BE2C (cell line): ENCODE measurements at regions not wholly inside any gene's neighbourhood (a gene's known extent, or its start where the extent isn't known, plus 50 kb on each side); places are given as distances from the start of the nearest gene placed in this dataset.

ENCODE experiments used
- DNase-seq: peaks from one replicate; pipeline ENCODE4 v3.0.0-alpha.2; 2020
- H3K27me3 ChIP-seq: fragments of 250-450 bp; sonication (Bioruptor Pico); 2 replicates; pipeline ENCODE4 v1.5.1; 2020; ENCODE audit warnings: mild to moderate bottlenecking
- H3K36me3 ChIP-seq: fragments of 250-450 bp; sonication (Bioruptor Pico); 2 replicates; pipeline ENCODE4 v1.5.1; 2020; ENCODE audit warnings: mild to moderate bottlenecking
- H3K4me1 ChIP-seq: fragments of 250-450 bp; sonication (Bioruptor Pico); 2 replicates; pipeline ENCODE4 v1.5.1; 2020
- H3K4me3 ChIP-seq: 2 replicates; pipeline ENCODE4 v1.5.1; 2011; ENCODE audit warnings: low read depth, low read length
- H3K9me3 ChIP-seq: fragments of 250-450 bp; sonication (Bioruptor Pico); 2 replicates; pipeline ENCODE4 v1.5.1; 2020
- TF ChIP-seq, protein P1 (sequence below): IDR thresholded peaks from 2 replicates; pipeline ENCODE4 v1.5.1; 2012; ENCODE audit warnings: mild to moderate bottlenecking, low read depth, low read length

DNA sequence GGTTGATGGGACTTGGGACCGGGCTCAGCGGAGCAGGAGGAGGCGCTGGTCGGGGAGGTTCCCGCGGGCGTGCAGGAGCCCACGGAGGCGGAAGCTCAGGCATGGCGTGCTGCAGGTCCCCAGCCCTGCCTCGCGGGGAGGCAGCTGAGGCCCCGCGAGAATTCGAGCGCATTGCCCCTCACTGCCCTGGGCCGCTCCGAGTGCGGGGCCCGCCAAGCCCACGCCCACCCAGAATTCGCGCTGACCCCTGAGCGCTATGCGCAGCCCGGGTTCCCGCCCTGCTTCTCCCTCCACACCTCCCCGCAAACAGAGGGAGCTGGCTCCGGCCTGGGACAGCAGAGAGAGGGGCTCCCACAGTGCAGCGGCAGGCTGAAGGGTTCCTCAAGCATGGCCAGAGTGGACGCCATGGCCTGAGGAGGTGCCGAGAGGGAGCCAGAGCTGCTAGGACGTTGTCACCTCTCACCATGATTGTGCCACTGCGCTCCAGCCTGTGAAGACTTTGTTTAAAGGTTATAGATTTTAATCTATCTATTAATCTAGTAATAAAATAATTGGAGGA is 357.2 kb upstream of the RGPD4 start:
- Histone ChIP-seq H3K9me3 (no peaks in the 10 kb centered on the region), H3K36me3 (no peaks in the 10 kb centered on the region), H3K27me3 (no peaks in the 10 kb centered on the region), H3K4me1 (no peaks in the 10 kb centered on the region), H3K4me3 (no peak overlapping the region)
- DNase-seq, result no peak
- TF ChIP-seq, protein P1, sequence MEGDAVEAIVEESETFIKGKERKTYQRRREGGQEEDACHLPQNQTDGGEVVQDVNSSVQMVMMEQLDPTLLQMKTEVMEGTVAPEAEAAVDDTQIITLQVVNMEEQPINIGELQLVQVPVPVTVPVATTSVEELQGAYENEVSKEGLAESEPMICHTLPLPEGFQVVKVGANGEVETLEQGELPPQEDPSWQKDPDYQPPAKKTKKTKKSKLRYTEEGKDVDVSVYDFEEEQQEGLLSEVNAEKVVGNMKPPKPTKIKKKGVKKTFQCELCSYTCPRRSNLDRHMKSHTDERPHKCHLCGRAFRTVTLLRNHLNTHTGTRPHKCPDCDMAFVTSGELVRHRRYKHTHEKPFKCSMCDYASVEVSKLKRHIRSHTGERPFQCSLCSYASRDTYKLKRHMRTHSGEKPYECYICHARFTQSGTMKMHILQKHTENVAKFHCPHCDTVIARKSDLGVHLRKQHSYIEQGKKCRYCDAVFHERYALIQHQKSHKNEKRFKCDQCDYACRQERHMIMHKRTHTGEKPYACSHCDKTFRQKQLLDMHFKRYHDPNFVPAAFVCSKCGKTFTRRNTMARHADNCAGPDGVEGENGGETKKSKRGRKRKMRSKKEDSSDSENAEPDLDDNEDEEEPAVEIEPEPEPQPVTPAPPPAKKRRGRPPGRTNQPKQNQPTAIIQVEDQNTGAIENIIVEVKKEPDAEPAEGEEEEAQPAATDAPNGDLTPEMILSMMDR, result no peak

DNA sequence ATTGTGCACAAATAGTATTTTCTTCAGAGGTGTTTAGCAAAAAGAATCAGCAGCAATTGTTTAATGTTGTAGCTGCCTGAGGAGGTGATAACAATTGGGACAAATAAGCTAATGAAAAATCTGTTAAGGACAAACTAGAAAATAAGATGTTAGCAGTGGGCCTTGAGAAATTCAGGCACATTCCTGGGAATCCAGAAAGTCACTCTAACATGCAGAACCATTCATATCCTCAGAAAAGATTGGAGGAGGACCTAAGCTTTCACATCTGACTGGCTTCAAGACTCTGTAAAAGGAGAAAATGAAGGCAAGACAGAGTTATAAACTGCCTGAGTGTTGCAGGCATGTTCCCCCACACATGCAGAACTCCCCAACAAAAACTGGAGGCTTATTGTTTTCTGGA is 353.5 kb upstream of the RGPD4 start:
- Histone ChIP-seq H3K4me3 (no peak overlapping the region), H3K36me3 (no peaks in the 10 kb centered on the region), H3K9me3 (no peaks in the 10 kb centered on the region), H3K4me1 (no peaks in the 10 kb centered on the region), H3K27me3 (no peaks in the 10 kb centered on the region)
- no peak for DNase-seq
- TF ChIP-seq, protein P1, result no peak

DNA sequence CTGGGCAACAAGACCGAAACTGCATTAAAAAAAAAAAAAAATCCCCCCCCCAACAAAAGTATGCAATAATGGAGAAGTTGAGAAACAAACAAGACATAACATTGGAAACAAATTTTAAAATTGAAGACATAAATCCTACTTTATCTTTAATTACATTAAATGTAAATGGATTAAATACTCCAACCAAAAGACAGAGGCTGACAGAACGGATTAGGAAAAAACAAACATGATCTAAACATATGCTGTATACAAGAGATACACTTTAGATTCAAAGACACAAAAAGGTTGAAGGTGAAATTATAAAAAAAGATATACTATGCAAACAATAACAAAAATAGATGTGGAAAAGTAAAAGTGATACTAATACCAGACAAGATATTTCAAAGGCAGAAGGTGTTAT is 350.8 kb upstream of the RGPD4 start:
- no peaks in the 10 kb centered on the region for H3K4me1 ChIP-seq
- no peaks in the 10 kb centered on the region for H3K27me3 ChIP-seq
- H3K9me3 ChIP-seq, result no peaks in the 10 kb centered on the region
- DNase-seq, result no peak
- H3K36me3 ChIP-seq, result no peaks in the 10 kb centered on the region
- TF ChIP-seq, protein P1, result no peak
- no peak overlapping the region for H3K4me3 ChIP-seq

DNA sequence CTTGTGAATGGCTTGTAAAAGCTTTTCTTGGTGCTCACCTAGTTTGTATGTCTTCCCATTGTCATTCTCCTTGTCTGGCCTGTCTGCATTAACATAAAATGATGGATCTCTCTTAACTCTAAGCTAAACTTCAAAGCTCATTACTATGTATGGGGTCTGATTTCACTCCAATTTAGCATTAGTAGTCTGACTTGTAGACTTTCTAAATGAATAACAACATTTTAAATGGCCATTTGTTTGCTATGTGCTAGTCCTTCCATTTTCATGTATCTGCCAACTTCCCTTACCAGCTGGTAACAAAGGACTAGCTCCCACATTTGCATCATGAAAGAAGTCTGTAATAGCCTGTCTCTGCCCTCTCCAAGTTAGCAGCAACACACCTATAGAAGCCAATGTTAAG is 324.2 kb upstream of the RGPD4 start:
- Histone ChIP-seq H3K4me3 (no peak overlapping the region), H3K9me3 (no peaks in the 10 kb centered on the region), H3K36me3 (no peaks in the 10 kb centered on the region), H3K4me1 (no peaks in the 10 kb centered on the region), H3K27me3 (no peaks in the 10 kb centered on the region)
- TF ChIP-seq, protein P1, result no peak
- no peak for DNase-seq

DNA sequence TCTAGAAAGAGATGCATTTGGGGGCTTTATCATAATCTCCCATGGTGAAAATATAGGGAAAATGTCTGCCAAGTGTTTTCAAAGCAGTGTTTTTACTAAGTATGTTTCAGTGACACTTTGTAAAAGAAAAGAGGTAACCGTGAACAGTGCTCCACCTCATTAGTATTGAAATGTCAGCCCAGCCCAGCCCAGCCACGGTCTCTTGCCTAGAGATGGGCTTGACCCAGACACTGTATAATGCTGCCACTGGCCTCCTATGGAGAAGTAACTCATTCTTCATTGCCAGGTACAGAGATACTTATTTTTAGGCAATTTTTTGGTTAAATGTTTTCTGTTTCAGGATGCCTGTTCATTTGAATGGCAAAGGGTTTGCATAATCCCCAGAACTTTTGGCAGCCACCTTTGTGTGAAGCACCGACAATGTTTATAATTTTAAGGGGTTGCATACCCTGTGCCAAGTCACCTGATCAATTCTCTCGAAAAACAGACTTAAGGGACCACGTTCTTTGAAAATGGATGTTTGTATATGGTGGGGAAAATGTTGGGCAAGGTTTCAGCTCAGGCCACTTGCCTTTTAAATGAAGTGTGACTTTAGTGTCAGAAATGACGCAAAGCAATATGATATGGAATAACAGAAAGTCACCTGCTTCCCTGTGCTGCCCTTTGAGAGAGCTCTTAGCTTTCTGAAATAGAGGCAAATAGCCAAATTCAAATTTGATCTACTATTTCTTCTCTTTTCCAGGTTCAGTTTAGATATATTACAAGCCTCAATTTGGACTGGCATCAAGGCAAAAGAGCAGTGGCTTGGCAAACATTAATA is 314.5 kb upstream of the RGPD4 start:
- no peaks in the 10 kb centered on the region for H3K27me3 ChIP-seq
- TF ChIP-seq, protein P1, result no peak
- H3K36me3 ChIP-seq, result no peaks in the 10 kb centered on the region
- DNase-seq, result no peak
- H3K4me1 ChIP-seq, result no peaks in the 10 kb centered on the region
- H3K4me3 ChIP-seq, result no peak overlapping the region
- H3K9me3 ChIP-seq, result no peaks in the 10 kb centered on the region

DNA sequence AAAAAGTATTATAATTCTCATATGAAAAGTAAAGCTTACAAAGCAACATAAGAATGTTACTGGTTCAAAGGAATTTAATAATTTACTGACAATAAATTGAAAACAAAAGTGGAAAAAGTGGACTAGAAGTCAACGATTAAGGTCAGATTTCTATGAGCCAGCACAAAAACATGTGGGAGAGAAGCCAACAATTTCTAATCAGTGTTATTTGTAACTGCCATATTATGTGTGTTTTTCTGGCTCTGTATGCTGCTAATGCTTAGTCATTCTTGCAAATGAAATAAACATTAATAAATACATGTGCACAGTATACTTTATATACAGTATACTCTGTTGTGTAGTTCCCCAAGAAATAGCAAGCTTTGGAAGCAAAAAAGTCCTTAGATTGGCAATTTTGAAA is 301.3 kb upstream of the RGPD4 start:
- Histone ChIP-seq H3K4me1 (no peaks in the 10 kb centered on the region), H3K36me3 (no peaks in the 10 kb centered on the region), H3K9me3 (no peaks in the 10 kb centered on the region), H3K27me3 (no peaks in the 10 kb centered on the region), H3K4me3 (no peak overlapping the region)
- no peak for DNase-seq
- TF ChIP-seq, protein P1, result no peak
